Ammon's horn (tissue), 1 donor: ENCODE measurements at regions not wholly inside any gene's neighbourhood (a gene's known extent, or its start where the extent isn't known, plus 50 kb on each side); places are given as distances from the start of the nearest gene placed in this dataset.
"Not testable (repeated sequence)": the region's sequence is repeated elsewhere in the genome, so short reads cannot be mapped to it uniquely, and the experiment has no call there.

Experiments
- DNase-seq: peaks from one replicate; pipeline ENCODE4 v3.0.0-alpha.2; 2016; ENCODE audit warnings: low spot score

DNA sequence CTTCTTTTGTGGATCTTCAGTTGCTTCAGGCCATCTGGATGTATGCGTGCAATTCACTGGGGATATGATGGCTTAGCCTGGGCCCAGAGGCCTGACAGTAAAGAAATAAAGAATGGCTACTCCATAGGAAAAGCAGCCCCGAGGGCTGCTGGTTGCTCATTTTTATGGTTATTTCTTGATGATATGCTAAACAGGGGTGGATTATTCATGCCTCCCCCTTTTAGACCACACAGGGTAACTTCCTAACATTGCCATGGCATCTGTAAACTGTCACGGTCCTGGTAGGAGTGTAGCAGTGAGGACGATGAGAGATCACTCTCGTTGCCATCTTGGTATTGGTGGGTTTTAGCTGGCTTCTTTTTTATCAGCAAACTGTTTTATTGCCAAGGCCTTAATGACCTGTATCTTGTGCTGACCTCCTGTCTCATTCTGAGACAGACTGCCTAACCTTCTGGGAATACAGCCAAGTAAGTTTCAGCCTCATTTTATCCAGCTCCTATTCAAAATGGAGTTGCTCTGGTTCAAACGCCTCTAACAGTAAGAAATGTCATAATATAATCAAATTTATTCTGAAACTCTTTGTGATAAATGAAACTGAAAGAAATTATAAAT is 60.5 kb downstream of the DSEL start:
- DNase-seq: no peak

DNA sequence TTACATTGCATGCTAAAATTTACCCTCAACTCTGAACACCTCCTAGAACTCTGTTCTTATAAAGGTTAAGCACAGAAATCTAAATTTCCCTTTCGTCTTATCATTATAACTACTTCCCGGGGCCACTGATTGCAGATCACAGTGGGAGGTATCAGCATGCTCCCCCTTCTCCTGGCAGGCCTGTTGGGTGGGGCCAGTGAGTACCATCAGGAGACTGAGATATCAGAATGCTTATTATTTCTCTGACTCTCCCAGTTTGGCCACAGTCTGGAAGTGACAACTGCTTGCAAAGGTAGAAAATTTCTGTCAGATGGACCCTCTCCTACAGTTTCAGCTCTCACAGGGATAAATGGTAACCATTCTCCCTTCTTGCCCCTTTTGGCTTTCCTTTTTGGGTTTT is 62.6 kb downstream of the DSEL start:
- DNase-seq: no peak

DNA sequence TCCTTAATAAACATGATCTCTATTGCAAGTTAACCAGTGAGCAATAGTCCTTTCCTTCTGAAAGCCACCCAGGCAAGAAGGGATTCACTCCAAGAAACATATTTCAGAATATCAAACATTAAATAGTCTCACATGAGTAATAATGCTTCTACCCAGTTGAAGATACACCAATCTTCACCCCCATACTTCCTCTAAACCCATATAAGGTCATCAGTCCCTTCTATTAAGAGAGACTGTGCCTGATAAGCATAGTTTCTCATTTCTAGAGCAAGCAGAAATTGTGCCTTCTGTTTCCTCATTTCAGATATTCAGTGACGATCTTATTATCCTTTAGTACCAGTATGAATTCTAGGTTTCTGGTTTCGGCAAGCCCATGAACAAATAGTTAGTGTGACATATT is 64.6 kb downstream of the DSEL start:
- no peak for DNase-seq

DNA sequence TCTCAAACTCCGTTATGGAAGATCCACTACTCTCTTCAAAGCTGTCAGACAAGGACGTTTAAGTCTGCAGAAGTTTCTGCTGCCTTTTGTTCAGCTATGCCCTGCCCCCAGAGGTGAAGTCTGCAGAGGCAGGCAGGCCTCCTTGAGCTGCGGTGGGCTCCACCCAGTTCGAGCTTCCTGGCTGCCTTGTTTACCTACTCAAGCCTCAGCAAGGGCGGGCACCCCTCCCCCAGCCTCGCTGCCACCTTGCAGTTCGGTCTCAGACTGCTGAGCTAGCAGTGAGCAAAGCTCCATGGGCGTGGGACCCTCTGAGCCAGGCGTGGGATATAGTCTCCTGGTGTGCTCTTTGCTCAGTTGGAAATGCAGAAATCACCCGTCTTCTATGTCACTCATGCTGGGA is 65.4 kb downstream of the DSEL start:
- DNase-seq: not testable (repeated sequence)

DNA sequence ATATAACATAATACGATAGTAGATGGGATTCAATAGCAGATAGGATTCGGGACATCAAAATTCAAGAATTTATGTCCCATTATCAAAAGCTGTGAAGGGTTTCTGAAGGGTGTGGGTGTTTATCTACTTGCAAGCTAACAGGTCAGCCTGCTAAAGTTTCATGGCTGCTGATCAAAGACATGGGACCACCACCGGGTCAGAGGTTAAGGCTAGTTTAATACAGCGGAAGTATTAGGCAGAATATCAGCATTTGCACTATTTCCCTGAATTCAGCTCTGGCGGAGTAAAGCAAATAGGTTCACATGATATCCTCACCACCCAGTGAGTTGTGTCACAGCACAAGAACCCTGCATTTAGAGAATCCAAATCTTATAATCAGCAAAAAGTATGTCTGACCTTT is 82.5 kb downstream of the DSEL start:
- DNase-seq: no peak

DNA sequence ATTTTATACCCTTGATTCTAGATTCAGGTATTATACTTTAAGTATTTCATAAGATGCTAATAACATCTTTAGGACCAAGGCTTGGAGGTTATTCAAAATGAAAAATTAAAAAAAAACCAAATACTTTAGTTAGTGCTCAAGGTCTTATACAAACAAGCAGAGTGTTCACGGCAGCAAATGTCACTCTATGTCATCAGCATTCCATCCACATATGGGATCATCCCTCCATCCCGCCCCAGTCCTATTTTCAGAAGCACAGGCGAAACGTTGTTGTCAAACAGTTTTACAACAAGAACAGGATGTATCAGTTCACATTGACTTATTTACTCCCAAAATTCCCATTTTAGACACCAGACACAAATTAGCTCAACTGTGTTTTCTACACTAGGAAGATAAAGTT is 83.7 kb downstream of the DSEL start:
- no peak for DNase-seq

DNA sequence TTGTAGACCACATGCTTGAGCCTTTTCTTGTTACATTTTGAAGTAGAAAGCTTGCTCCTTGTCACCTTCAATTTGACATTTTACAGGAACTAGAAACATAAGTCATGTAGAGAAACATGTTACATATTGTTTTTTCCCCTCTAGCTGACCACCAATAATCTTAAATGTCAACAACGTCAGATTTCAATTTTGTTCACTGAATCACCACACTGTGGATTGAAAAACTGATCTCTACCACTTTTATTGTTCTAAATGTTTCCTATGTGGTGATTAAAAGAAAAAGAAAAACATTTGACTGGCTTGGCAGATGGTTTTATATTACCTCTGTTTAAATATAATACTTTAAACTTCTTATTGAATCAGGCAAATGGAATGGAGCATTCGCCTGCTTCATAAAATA is 87.7 kb downstream of the DSEL start:
- DNase-seq: no peak

DNA sequence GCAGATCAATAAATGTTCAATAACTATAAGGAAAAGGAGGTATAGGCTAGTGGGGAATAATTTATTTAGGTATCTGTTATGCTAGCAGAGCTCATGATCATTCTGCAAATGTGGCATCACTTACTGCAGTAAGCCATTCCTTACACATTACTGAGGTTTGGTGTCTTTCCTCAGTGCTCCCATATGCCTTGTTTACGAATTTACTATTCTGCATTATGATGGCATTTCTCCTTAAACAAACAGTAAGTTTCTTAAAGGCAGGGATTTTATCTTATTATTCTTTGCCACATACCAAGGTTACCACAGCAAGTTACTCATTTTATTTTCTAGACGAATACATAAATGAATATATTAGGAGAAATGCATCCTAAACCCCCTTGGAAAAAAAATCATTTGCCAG is 88.4 kb downstream of the DSEL start:
- DNase-seq: no peak

DNA sequence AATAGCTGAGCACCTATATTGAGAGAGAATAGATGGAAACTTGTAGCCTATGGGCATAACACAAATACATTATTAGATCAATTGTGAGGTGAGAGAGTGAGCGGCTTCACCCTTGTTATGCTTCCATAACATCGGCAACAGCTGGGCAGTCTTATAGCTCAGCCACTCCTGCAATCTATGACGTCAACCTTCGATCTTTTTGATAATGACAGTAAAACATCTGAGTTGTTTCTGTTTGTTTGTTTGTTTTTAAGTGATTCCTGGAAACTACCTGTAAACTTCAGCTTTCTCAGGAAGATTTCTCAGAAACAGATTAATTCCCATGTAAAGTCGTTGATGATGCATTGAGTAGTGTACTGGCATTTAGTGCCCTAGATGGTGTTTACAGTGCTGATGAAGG is 90.0 kb downstream of the DSEL start:
- DNase-seq: no peak

DNA sequence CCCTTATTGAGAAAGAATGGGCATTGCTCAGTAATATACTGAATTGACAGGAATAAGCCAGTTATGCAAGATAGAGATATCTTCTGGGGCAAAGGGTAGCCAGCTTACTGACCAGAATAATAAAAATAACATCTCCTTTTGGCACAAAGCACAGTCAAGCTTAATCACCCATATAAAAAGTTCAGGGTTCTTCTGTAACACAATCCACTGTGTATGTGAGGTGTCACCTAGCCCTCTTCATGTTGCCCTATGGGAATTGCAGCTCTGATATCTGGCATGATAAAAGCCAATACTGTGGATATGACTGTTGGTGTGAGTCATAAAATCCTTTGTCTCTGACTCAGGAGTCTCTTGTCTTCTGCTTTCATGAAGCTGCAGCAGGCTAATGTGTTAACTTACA is 90.8 kb downstream of the DSEL start:
- no peak for DNase-seq

DNA sequence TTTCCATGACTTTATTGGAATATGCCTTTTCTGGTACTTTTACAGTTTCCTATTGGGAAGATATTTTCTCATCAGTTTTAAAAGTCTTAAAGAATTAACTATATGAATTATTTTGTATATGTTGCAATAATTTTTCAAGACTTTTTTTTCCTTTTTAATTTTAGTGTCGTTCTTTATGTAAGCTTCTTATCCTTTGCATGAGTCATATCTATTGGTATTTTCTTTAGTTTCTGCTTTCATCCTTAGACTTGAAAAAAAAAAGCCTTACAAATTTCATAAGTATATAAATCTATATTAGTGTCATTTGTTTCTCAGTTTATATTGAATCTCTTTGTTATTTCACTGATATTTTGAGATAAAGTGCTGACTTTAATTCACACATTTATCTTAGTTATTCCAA is 94.9 kb downstream of the DSEL start:
- DNase-seq: no peak

DNA sequence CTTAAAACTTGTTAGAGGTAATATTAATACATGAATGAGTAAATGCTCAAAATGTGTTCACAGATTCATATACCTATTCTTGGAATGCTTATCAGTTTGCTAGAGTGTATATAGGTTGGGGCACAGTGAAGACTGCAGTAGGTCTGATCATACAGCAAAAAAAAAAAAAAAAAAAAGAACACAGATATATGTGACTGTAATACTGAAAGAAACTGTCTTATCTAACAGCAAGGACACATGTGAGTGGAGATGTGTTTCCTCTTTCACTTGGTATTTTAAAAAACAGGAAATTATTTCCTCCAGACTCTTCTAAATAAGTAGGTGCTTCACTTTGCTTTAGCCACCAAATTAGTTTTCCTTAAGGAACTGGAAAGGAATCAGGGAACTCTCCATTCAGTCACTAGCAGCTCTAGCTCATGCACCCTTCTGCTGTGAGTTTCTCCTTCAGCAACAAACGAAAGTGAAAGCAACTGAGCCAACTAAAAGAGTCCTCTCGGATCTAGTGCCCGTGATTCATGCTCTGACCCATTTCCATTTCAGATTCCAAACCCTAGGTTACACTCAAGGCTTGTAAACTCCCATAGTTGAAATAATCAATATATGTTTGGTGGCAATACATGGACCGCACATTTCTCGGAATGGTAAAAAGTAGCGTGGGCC is 98.5 kb downstream of the DSEL start:
- DNase-seq: peak; percentile 18

DNA sequence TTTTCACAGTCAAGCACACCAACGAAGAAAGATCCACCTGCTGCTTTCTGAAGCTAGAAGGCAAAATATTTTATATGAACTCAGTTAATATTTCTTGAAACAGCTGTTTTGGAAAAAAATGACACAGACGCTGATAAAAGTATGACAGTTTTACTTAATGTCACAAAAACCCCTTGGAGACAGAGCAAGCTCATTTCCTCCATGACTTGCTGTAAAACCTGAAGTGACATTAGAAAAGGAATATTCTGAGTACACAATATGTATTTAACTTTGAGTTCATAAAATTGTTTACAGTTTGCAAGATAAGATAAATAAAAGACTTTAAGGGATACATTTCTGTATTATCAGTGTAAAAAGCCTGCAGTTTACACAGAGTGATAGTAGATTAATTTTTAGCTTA is 105.4 kb downstream of the DSEL start:
- no peak for DNase-seq

DNA sequence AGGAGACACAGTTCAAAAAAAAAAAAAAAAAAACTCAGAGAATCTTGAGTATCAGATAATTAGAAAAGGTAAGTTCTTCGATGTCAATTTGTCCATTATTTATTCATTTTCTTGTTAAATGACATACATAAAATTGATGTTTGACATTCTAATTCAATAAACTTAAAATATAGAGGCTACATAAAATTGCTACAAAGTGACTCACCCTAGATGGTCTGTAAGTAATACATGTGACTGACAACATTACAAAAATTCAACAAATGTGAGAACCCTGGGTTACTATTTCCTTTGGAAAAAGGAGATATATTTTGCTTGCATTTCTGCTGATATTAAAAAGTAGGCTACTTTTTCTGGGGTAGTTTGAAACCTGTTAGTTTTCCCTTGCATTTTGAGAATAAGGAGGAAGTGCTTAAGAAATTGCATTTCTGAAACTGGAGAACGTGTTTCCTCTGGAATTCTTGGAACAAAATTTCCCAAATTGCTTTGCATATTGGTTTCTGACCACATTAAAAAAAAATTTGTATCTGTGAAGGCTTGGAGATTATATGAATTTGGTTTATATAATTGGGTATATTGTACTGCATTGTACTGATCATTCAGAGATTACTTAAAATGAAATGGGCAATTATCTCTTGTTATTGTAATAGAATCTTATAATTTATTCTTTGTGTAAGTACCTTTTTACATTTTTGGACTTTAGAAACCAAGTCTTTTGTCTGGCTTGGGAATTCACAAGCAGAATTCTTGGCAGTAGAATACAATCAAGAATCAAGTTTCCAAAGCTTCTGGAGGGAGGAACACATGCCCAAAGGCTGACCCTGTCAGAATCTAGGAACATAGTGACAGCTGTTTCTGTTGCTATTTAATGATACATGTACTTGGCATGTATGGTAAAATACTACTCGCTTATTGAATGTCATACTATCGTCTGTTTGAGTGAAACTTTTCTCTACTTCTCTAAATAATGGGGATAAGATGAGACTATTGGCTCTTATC is 106.1 kb downstream of the DSEL start:
- DNase-seq: no peak

DNA sequence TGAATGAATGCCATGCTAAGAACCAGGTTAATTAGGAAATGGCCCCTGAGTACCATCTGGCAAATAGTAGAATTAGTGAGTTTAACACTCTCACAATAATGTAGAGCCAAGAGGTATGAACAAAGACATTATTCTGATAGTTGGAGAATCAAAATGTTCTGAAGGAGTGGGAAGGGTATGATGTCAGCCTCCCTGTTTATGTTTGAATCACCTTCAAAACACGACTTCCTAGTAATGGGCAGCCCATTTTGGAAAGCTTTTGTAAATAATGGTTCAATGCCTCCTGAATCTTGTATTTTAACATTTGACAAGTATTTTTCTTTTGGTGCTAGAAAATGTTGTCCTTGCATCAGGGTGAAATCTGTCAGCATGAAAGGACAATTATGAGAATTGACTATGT is 108.3 kb downstream of the DSEL start:
- DNase-seq: no peak

DNA sequence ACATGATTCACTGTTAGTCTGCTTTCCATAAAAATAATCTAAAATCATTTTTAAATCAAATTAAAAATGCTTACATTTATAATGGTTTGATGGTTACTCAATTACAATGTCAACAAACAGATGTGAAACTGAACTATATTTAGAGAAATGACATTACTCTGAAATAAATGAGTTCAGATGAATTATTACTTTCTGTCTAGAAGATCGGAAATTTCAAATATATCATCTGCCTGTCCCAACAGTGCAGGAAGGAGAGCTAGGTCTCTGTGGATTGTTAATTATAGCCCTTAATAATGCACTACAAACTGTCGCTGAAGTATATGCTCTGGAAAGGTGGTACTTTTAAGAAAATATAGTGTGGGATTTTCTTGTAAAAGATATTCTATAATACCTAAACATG is 109.8 kb downstream of the DSEL start:
- DNase-seq: no peak

DNA sequence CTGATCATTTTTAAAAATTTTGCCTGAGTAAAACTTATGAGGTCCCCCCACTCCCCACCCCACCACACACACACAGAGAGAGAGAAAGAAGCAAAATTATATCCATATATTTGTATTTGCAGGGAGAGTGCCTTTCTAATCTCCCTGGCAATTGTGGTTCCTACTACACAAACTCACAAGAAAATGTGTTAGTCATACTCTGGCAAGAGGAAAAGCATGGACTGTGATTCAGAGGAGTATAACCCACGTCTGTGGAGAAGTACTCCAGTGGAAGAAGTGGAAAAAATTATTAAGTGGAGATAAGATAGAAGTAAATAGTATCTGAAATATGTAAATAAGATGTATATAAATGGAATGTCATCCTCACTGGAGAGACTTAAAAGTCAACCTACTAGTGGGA is 114.0 kb downstream of the DSEL start:
- no peak for DNase-seq

DNA sequence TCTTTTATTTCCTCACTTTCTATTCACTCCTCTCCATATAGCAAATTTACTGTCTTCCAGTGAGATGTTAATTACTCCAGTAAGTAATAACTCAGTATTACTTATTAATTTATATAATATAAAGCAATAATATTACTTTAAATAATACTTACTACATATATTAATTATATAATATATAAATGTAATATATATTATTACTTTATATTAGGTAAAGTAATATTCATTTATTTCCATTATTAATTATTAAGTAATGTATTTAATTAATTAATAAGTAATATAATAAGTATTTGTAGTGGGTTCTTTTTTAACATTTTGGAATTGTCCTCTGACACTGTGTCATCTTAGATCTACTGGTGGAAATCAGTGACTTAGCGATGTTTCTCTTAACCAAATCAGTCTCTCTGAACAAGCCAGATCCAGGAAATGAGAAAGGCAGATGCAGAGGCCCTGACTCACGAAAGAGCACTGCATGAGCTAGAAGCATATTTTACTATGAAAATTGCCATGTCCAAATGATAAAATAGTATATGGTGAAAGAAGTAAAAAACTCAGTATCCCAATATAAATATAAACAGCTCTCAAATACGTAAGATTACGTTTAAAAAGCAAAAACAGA is 115.9 kb downstream of the DSEL start:
- no peak for DNase-seq

DNA sequence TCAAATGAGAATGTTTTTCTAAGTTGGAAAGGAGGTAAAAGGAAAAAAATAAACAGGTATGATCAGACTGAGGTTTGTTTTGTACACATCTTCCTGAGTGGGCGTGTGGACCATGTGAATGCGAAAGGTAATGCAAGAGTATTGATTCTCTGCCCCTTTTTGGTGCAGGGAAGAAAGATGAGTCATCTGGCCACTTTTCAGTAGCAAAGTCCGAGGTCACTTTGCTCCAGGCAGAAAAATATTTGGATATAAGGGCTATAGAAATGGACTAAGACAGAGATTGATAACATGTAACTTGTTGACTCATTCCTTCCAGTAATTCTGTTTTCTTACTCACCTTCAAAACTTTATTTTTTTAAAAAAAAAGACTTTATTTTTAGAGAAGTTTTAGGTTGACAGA is 130.5 kb downstream of the DSEL start:
- no peak for DNase-seq

DNA sequence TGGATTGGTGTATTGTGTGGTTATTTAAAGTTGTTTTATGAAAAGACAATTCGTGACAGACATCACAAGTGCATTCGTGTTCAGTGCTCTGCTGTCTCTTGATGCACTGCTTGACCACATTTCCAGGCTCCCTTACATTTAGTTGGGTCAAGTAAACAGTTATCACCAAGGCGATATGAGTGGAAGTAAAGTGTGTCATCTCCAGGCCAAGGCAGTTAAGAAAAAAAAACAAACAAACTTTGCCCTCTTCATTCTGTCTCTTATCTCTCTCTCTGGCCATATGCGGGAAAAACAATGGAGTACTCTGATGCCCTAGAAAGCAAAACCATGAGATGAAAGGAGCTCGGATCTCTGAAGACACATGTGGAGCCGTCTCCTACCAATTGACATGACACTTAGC is 131.1 kb downstream of the DSEL start:
- no peak for DNase-seq

DNA sequence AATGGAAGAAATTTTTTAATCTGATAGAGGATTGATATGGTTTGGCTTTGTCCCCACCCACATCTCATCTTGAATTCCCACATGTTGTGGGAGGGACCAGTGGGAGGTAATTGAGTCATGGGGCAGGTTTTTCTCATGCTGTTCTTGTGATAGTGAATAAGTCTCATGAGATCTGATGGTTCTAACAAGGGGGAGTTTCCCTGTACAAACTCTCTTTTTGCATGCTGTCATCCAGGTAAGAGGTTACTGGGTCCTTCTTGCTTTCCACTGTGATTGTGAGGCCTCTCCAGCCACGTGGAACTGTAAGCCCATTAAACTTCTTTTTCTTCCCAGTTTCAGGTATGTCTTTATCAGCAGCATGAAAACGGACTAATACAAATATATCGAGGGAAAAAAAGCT is 132.5 kb downstream of the DSEL start:
- not testable (repeated sequence) for DNase-seq

DNA sequence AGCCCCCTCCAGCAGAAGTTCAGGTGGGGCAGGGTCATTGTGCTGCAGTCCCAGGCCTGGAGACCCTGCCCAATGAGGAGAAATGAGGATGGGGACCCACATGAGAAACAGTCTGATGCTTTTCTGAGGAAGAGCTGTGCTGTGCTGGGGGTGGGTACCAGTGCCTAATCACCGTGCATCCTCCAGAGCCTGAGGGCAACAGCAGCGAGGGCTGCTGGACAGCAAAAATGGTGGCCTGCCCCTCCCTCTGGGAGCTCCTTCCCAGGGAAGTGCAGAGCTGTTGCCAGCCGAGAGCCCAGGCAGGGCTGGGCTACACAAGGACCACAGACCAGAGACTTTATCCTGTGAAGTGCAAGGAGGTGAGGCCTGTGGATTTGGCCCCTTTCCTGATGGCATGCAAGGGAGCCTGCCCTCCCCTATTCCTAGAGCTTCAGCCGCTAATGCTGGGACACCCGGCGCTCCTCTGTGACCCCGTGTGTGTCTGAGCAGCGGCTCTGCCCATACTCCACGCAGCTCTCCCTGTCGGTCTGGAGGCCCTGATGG is 134.8 kb downstream of the DSEL start:
- DNase-seq: no peak
